Keratinocyte (primary cell): ENCODE measurements at regions not wholly inside any gene's neighbourhood (a gene's known extent, or its start where the extent isn't known, plus 50 kb on each side); places are given as distances from the start of the nearest gene placed in this dataset.

Experiments
- DNase-seq: peaks from one replicate; pipeline ENCODE4 v3.0.0-alpha.2; 2011; ENCODE audit warnings: low read depth, missing footprints, low spot score
- FAIRE-seq: peaks from 2 replicates; lab custom pipeline; 2011; peaks lifted over from hg19 to GRCh38; lab: Jason Lieb, UNC
- H2AFZ ChIP-seq: 2 replicates; pipeline ENCODE4 v1.6.0; 2012; ENCODE audit warnings: low read length, control low read depth, inconsistent platforms; ENCODE audit not compliant: control insufficient read depth
- H3K27ac ChIP-seq: 2 replicates; pipeline ENCODE4 v1.5.1; 2011; ENCODE audit warnings: low read length; ENCODE audit not compliant: control insufficient read depth, insufficient read depth
- H3K27me3 ChIP-seq: 3 replicates; pipeline ENCODE4 v1.6.0; 2011; ENCODE audit warnings: low read length; ENCODE audit not compliant: control insufficient read depth, insufficient read depth; ENCODE audit errors: extremely low read depth
- H3K36me3 ChIP-seq, 2 experiments: 2 replicates in 1 of 2; 3 replicates in 1 of 2; pipeline ENCODE4 v1.5.1; 2011; ENCODE audit warnings: low read length in 2 of 2, mild to moderate bottlenecking in 1 of 2; ENCODE audit not compliant: control insufficient read depth in 2 of 2, insufficient read depth in 2 of 2; ENCODE audit errors: extremely low read depth in 1 of 2
- H3K4me1 ChIP-seq: 3 replicates; pipeline ENCODE4 v1.5.1; 2011; ENCODE audit warnings: low read length; ENCODE audit not compliant: control insufficient read depth, insufficient read depth; ENCODE audit errors: extremely low read depth
- H3K4me2 ChIP-seq: 3 replicates; pipeline ENCODE4 v1.6.0; 2011; ENCODE audit warnings: low read depth, low read length; ENCODE audit not compliant: control insufficient read depth, insufficient read depth; ENCODE audit errors: extremely low read depth
- H3K4me3 ChIP-seq, 3 experiments: fragments of 200-600 bp in 1 of 3; sonication (generic) in 1 of 3; 2 replicates in 2 of 3; 3 replicates in 1 of 3; pipeline ENCODE4 v1.5.1; 2011 to 2016; ENCODE audit warnings: low read length in 3 of 3, mild to moderate bottlenecking in 3 of 3, control low read depth in 2 of 3, inconsistent platforms in 1 of 3, low read depth in 1 of 3, mixed read lengths in 1 of 3, mixed run types in 1 of 3, moderate library complexity in 1 of 3; ENCODE audit not compliant: control insufficient read depth in 2 of 3, insufficient read depth in 2 of 3; ENCODE audit errors: extremely low read depth in 1 of 3
- H3K79me2 ChIP-seq: 2 replicates; pipeline ENCODE4 v1.6.0; 2012; ENCODE audit warnings: low read length; ENCODE audit not compliant: control insufficient read depth, insufficient read depth
- H3K9ac ChIP-seq: 3 replicates; pipeline ENCODE4 v1.6.0; 2011; ENCODE audit warnings: low read length; ENCODE audit not compliant: control insufficient read depth, insufficient read depth; ENCODE audit errors: extremely low read depth
- H3K9me1 ChIP-seq: 3 replicates; pipeline ENCODE4 v1.6.0; 2011; ENCODE audit warnings: low read length; ENCODE audit not compliant: control insufficient read depth, insufficient read depth; ENCODE audit errors: extremely low read depth
- H3K9me3 ChIP-seq: 2 replicates; pipeline ENCODE4 v1.5.1; 2012; ENCODE audit warnings: low read depth, low read length; ENCODE audit not compliant: control insufficient read depth
- H4K20me1 ChIP-seq: 3 replicates; pipeline ENCODE4 v1.6.0; 2011; ENCODE audit warnings: low read length; ENCODE audit not compliant: control insufficient read depth, insufficient read depth; ENCODE audit errors: extremely low read depth
- EZH2 ChIP-seq: IDR thresholded peaks from one replicate; pipeline ENCODE4 v1.6.1; 2012; ENCODE audit warnings: inconsistent platforms, mild to moderate bottlenecking, low read length, moderate library complexity
- dilution Hi-C: fragments of 300-500 bp; cut with MboI; formaldehyde crosslinking; loops from one replicate; pipeline ENCODE4 v1.7.0; 2020; ENCODE audit warnings: low sequenced_read_pairs; ENCODE audit not compliant: extremely low pct_ligation_motif_present
- TF ChIP-seq, protein P1 (sequence below), 3 experiments: IDR thresholded peaks in 1 of 3; conservative IDR thresholded peaks in 1 of 3; optimal IDR thresholded peaks in 1 of 3; 2 replicates in 2 of 3; 3 replicates in 1 of 3; pipeline versions ENCODE3 to v1.5.1; 2011; ENCODE audit warnings: low read length in 3 of 3, mild to moderate bottlenecking in 3 of 3, moderate library complexity in 2 of 3, control low read depth in 1 of 3, inconsistent platforms in 1 of 3; ENCODE audit not compliant: insufficient read depth in 2 of 3; ENCODE audit errors: extremely low read depth in 1 of 3

- no peak for FAIRE-seq
- no peaks in the 10 kb centered on the region for H3K27me3 ChIP-seq
- H4K20me1 ChIP-seq: no peaks in the 10 kb centered on the region
- no peak overlapping the region for H3K4me2 ChIP-seq
- no peak overlapping the region for H3K9ac ChIP-seq
- DNase-seq: no peak
- no peaks in the 10 kb centered on the region for H3K36me3 ChIP-seq
- H3K9me3 ChIP-seq: no peaks in the 10 kb centered on the region
- no peak overlapping the region for H3K27ac ChIP-seq
- dilution Hi-C loops: no loop called here
- H3K79me2 ChIP-seq: no peaks in the 10 kb centered on the region
- no peak for TF ChIP-seq EZH2
- TF ChIP-seq, protein P1, sequence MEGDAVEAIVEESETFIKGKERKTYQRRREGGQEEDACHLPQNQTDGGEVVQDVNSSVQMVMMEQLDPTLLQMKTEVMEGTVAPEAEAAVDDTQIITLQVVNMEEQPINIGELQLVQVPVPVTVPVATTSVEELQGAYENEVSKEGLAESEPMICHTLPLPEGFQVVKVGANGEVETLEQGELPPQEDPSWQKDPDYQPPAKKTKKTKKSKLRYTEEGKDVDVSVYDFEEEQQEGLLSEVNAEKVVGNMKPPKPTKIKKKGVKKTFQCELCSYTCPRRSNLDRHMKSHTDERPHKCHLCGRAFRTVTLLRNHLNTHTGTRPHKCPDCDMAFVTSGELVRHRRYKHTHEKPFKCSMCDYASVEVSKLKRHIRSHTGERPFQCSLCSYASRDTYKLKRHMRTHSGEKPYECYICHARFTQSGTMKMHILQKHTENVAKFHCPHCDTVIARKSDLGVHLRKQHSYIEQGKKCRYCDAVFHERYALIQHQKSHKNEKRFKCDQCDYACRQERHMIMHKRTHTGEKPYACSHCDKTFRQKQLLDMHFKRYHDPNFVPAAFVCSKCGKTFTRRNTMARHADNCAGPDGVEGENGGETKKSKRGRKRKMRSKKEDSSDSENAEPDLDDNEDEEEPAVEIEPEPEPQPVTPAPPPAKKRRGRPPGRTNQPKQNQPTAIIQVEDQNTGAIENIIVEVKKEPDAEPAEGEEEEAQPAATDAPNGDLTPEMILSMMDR (optimal IDR thresholded peaks at IDR 0.05 in 1 of 3, IDR thresholded peaks at IDR 0.05 in 1 of 3, conservative IDR thresholded peaks at IDR 0.05 in 1 of 3; ENCODE audit: extremely low read depth in 1 of 3, insufficient read depth in 2 of 3, low read length in 3 of 3): no peak
- H3K4me1 ChIP-seq: no peaks in the 10 kb centered on the region
- no peak overlapping the region for H2AFZ ChIP-seq
- no peaks in the 10 kb centered on the region for H3K9me1 ChIP-seq
- no peak overlapping the region for H3K4me3 ChIP-seq
Measured at GRCh38 chrX:13906093-13906492, 89.2 kb upstream of the GPM6B start.

DNA sequence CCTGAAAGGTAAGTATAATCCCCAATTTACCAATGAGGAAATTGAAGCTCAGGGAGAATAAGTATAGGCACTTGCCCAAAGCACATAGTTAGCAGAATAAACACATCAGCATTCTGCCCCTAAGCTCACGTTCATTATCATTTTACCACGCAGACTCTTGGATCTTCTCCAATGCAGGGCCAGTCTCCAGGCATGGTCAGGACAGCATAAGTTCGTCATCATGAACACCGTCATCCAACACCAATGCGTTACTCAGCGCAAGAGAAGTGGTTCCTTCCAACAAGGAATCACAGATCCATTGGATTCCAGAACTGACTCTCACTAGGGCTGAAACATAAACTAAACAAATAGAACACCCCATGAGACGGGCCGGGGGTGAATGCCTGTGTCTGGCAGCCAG lies 86.5 kb upstream of the GPM6B start:
- Histone ChIP-seq H2AFZ (no peak overlapping the region), H3K27me3 (no peaks in the 10 kb centered on the region), H3K9ac (no peak overlapping the region), H3K79me2 (no peaks in the 10 kb centered on the region), H3K9me1 (no peaks in the 10 kb centered on the region), H3K9me3 (no peaks in the 10 kb centered on the region), H3K4me2 (no peak overlapping the region), H3K4me1 (peaks cover 11% of the 10 kb centered on the region), H3K4me3 (no peak overlapping the region), H3K36me3 (no peaks in the 10 kb centered on the region), H3K27ac (no peak overlapping the region), H4K20me1 (no peaks in the 10 kb centered on the region)
- TF ChIP-seq, protein P1 (optimal IDR thresholded peaks at IDR 0.05 in 1 of 3, IDR thresholded peaks at IDR 0.05 in 1 of 3, conservative IDR thresholded peaks at IDR 0.05 in 1 of 3; ENCODE audit: extremely low read depth in 1 of 3, insufficient read depth in 2 of 3, low read length in 3 of 3): no peak
- TF ChIP-seq EZH2: no peak
- FAIRE-seq: no peak
- DNase-seq: no peak
- dilution Hi-C loops: no loop called here
